ENCODE measurements at regions not wholly inside any gene's neighbourhood (a gene's known extent, or its start where the extent isn't known, plus 50 kb on each side); places are given as distances from the start of the nearest gene placed in this dataset.
"Not testable (repeated sequence)": the region's sequence is repeated elsewhere in the genome, so short reads cannot be mapped to it uniquely, and the experiment has no call there.

GRCh38 chr5:82987188-82987587, 90.0 kb downstream of the TMEM167A start:
- H3K4me3 ChIP-seq (ENCODE audit: low read depth, low read length): no peak overlapping the region
- TF ChIP-seq CTCF (IDR thresholded peaks at IDR 0.05; ENCODE audit: low read depth, low read length): no peak

- H3K4me3 ChIP-seq (ENCODE audit: low read depth, low read length): no peak overlapping the region
- TF ChIP-seq CTCF (IDR thresholded peaks at IDR 0.05; ENCODE audit: low read depth, low read length): no peak
Measured at GRCh38 chr5:82986404-82986803, 90.8 kb downstream of the TMEM167A start.

GRCh38 chr5:82985763-82986162, 91.4 kb downstream of the TMEM167A start:
- H3K4me3 ChIP-seq (ENCODE audit: low read depth, low read length): no peak overlapping the region
- TF ChIP-seq CTCF (IDR thresholded peaks at IDR 0.05; ENCODE audit: low read depth, low read length): no peak

- no peak overlapping the region for H3K4me3 ChIP-seq (ENCODE audit: low read depth, low read length)
- no peak for TF ChIP-seq CTCF (IDR thresholded peaks at IDR 0.05; ENCODE audit: low read depth, low read length)
Measured at GRCh38 chr5:82984786-82985735, 92.1 kb downstream of the TMEM167A start.

- no peak overlapping the region for H3K4me3 ChIP-seq (ENCODE audit: low read depth, low read length)
- no peak for TF ChIP-seq CTCF (IDR thresholded peaks at IDR 0.05; ENCODE audit: low read depth, low read length)
Measured at GRCh38 chr5:82982846-82983245, 94.3 kb downstream of the TMEM167A start.

- H3K4me3 ChIP-seq (ENCODE audit: low read depth, low read length): not testable (repeated sequence)
Measured at GRCh38 chr5:82976887-82977286, 100.3 kb downstream of the TMEM167A start.

GRCh38 chr5:82975812-82976211, 101.4 kb downstream of the TMEM167A start:
- TF ChIP-seq CTCF (IDR thresholded peaks at IDR 0.05; ENCODE audit: low read depth, low read length): no peak
- H3K4me3 ChIP-seq (ENCODE audit: low read depth, low read length): no peak overlapping the region
